Osteocyte (in vitro differentiated cells): ENCODE measurements at regions not wholly inside any gene's neighbourhood (a gene's known extent, or its start where the extent isn't known, plus 50 kb on each side); places are given as distances from the start of the nearest gene placed in this dataset.

Experiments used
- DNase-seq: peaks from one replicate; pipeline ENCODE4 v3.0.0; 2021; ENCODE audit warnings: mixed read lengths; ENCODE audit not compliant: unreplicated experiment; ENCODE audit errors: extremely low spot score
- H3K27ac Mint-ChIP-seq: one replicate; pipeline ENCODE4 v1.8.0; 2021; ENCODE audit warnings: mild to moderate bottlenecking, mixed read lengths; ENCODE audit not compliant: unreplicated experiment
- H3K27me3 Mint-ChIP-seq: one replicate; pipeline ENCODE4 v1.8.0; 2021; ENCODE audit warnings: mixed read lengths; ENCODE audit not compliant: unreplicated experiment
- H3K36me3 Mint-ChIP-seq: one replicate; pipeline ENCODE4 v1.8.0; 2021; ENCODE audit warnings: mixed read lengths; ENCODE audit not compliant: unreplicated experiment
- H3K4me1 Mint-ChIP-seq: one replicate; pipeline ENCODE4 v1.8.0; 2021; ENCODE audit warnings: mixed read lengths; ENCODE audit not compliant: unreplicated experiment
- H3K4me3 Mint-ChIP-seq: one replicate; pipeline ENCODE4 v1.8.0; 2021; ENCODE audit warnings: mild to moderate bottlenecking, moderate library complexity, mixed read lengths; ENCODE audit not compliant: unreplicated experiment
- H3K9me3 Mint-ChIP-seq: one replicate; pipeline ENCODE4 v1.8.0; 2021; ENCODE audit warnings: mixed read lengths; ENCODE audit not compliant: unreplicated experiment
- TF ChIP-seq, protein P1 (sequence below): fragments of 200-600 bp; sonication (generic); IDR thresholded peaks from 2 replicates; pipeline ENCODE4 v1.5.0; 2021; ENCODE audit warnings: antibody characterized with exemption, mild to moderate bottlenecking, moderate library complexity

DNA sequence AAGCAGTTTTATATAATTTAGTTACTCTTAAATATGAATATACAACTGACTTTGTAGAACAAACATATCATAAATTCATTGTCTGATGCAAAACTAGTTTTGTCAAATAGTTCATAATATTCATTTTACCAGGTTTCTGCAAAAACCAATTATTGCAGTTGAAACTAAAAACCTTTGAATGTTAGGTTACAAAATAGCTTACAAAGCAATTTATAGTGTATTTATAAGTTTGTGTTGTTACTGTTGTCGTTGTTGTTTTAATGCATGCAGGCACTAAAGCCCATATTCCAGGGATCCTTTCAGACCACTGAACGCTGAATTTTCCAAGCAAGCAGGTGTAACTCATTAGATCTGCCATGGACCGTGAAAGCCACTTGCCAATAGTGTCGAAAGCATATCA lies 427.6 kb downstream of the ZFHX3 start:
- Mint-ChIP-seq H3K36me3 (no peaks in the 10 kb centered on the region), H3K4me1 (no peaks in the 10 kb centered on the region), H3K27ac (no peak overlapping the region), H3K27me3 (no peaks in the 10 kb centered on the region), H3K9me3 (no peaks in the 10 kb centered on the region), H3K4me3 (no peak overlapping the region)
- DNase-seq, result no peak
- TF ChIP-seq, protein P1, sequence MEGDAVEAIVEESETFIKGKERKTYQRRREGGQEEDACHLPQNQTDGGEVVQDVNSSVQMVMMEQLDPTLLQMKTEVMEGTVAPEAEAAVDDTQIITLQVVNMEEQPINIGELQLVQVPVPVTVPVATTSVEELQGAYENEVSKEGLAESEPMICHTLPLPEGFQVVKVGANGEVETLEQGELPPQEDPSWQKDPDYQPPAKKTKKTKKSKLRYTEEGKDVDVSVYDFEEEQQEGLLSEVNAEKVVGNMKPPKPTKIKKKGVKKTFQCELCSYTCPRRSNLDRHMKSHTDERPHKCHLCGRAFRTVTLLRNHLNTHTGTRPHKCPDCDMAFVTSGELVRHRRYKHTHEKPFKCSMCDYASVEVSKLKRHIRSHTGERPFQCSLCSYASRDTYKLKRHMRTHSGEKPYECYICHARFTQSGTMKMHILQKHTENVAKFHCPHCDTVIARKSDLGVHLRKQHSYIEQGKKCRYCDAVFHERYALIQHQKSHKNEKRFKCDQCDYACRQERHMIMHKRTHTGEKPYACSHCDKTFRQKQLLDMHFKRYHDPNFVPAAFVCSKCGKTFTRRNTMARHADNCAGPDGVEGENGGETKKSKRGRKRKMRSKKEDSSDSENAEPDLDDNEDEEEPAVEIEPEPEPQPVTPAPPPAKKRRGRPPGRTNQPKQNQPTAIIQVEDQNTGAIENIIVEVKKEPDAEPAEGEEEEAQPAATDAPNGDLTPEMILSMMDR, result no peak

DNA sequence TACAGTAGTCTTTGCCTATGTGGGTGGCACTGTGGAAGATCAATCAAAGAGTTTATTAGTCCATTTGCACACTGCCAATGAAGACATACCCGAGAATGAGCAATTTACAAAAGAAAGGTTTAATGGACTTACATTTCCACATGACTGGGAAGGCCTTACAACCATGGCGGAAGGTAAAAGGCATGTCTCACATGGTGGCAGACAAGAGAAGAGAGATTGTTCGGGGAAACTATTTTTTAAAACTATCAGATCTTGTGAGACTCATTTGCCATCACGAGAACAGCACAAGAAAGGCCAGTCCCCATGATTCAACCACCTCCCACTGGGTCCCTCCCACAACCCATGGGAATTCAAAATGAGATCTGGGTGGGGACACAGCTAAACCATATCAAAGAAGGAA lies 432.1 kb downstream of the ZFHX3 start:
- H3K4me3 Mint-ChIP-seq, result no peak overlapping the region
- no peak overlapping the region for H3K27ac Mint-ChIP-seq
- no peaks in the 10 kb centered on the region for H3K27me3 Mint-ChIP-seq
- TF ChIP-seq, protein P1, result no peak
- H3K36me3 Mint-ChIP-seq, result no peaks in the 10 kb centered on the region
- H3K4me1 Mint-ChIP-seq, result peaks cover 29% of the 10 kb centered on the region
- H3K9me3 Mint-ChIP-seq, result no peaks in the 10 kb centered on the region
- no peak for DNase-seq

DNA sequence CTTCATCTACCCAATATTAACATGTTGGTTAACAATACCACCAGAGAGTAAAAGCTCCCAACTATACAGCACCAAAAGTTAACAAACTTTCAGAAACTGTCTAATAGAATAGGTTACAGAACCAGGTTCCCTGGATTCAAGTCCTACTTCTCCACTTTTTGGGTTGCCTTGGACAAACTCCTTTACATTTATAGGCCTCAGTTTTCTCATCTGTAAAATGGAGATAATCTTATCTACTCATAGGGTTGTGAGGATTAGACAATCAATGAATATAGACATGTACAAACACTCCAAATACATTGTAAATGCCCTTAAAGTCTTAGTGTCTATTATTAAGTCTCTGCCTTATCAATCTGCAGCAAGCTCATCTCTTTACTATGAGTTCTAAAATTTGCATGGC lies 435.2 kb downstream of the ZFHX3 start:
- TF ChIP-seq, protein P1, result no peak
- H3K36me3 Mint-ChIP-seq, result no peaks in the 10 kb centered on the region
- H3K27me3 Mint-ChIP-seq, result no peaks in the 10 kb centered on the region
- DNase-seq, result no peak
- peaks cover 39% of the 10 kb centered on the region for H3K4me1 Mint-ChIP-seq
- peak overlapping the region; percentile 72 for H3K27ac Mint-ChIP-seq
- no peaks in the 10 kb centered on the region for H3K9me3 Mint-ChIP-seq
- H3K4me3 Mint-ChIP-seq, result no peak overlapping the region

DNA sequence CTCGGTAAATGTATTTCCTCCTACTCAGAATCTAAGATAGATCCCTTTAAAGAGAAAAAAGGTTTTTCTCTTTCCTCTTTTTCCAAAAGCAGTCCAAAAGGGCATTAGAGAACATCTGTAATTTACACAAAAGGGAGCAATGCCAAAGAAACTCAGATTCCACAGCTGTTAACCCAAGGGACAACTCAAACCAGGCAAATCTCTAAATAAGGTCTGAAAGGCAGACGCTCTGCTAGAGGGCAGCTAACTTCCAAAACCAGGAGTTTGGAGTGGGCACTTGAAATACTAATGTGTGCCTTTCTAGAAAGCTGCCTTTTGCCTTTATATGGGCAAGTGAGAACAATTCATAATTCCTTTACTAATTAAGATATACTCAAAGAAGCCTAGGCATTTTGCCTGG lies 435.7 kb downstream of the ZFHX3 start:
- Mint-ChIP-seq H3K27ac (peak overlapping the region; percentile 72), H3K36me3 (no peaks in the 10 kb centered on the region), H3K9me3 (no peaks in the 10 kb centered on the region), H3K4me1 (peaks cover 39% of the 10 kb centered on the region), H3K27me3 (no peaks in the 10 kb centered on the region), H3K4me3 (peak overlapping the region; percentile 10)
- no peak for DNase-seq
- TF ChIP-seq, protein P1, result no peak

DNA sequence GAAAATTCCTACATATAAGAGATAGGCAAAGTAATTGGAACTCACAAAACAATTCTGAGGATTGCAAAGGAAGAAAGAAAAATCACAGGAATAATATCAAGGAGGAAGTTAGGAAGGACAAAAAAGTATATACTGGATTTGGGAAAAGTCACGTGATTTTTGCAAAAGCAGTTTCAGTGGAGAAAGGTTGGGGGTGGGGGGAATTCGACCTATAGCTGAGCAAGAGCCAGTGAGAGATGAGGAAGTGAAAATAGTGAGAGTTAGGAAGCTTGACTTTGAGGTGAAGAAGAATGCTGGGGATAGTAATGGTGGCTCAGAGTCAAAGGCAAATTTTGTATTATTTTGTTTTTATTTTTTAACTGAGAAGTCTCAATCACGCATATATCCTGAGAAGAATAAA lies 438.0 kb upstream of the PMFBP1 start:
- H3K4me3 Mint-ChIP-seq, result no peak overlapping the region
- no peak overlapping the region for H3K27ac Mint-ChIP-seq

More for the DNA sequence above, 438.0 kb upstream of the PMFBP1 start:
- no peaks in the 10 kb centered on the region for H3K36me3 Mint-ChIP-seq
- peaks cover 39% of the 10 kb centered on the region for H3K4me1 Mint-ChIP-seq
- H3K9me3 Mint-ChIP-seq, result no peaks in the 10 kb centered on the region
- DNase-seq, result no peak
- TF ChIP-seq, protein P1, result no peak
- no peaks in the 10 kb centered on the region for H3K27me3 Mint-ChIP-seq
